ENCODE measurements at regions not wholly inside any gene's neighbourhood (a gene's known extent, or its start where the extent isn't known, plus 50 kb on each side); places are given as distances from the start of the nearest gene placed in this dataset.

GRCh38 chr20:23214903-23215302 lies 128.8 kb upstream of the CD93 start:
- H3K27ac ChIP-seq, result no peak overlapping the region
- ATAC-seq, result no peak
- DNase-seq, result no peak

GRCh38 chr20:23212464-23212995 lies 126.4 kb upstream of the CD93 start:
- no peak overlapping the region for H3K4me3 ChIP-seq
- no peak for ATAC-seq

More at GRCh38 chr20:23214903-23215302, 128.8 kb upstream of the CD93 start:
- no peak overlapping the region for H3K4me3 ChIP-seq
- 77 to 88% methylated on average over 5 of the region's 5 CpGs for WGBS, 2 donors
- no peaks in the 10 kb centered on the region for H3K9me3 ChIP-seq
- TF ChIP-seq CTCF (IDR thresholded peaks at IDR 0.05) (no peak), POLR2A (IDR thresholded peaks at IDR 0.05) (no peak)
- intact Hi-C loops (cut with DNase I), result no loop called here
- H3K27me3 ChIP-seq, result no peaks in the 10 kb centered on the region
- H3K4me1 ChIP-seq, result no peaks in the 10 kb centered on the region
- no peaks in the 10 kb centered on the region for H3K36me3 ChIP-seq (replicated peaks in 1 of 2; ENCODE audit: insufficient read depth in 1 of 2, low read depth in 2 of 2)

GRCh38 chr20:23212011-23212410 lies 125.9 kb upstream of the CD93 start:
- Histone ChIP-seq H3K27me3 (no peaks in the 10 kb centered on the region), H3K9me3 (no peaks in the 10 kb centered on the region), H3K4me1 (no peaks in the 10 kb centered on the region), H3K36me3 (replicated peaks in 1 of 2; ENCODE audit: insufficient read depth in 1 of 2, low read depth in 2 of 2) (no peaks in the 10 kb centered on the region), H3K27ac (no peak overlapping the region), H3K4me3 (no peak overlapping the region)
- TF ChIP-seq POLR2A (IDR thresholded peaks at IDR 0.05) (no peak), CTCF (IDR thresholded peaks at IDR 0.05) (no peak)
- DNase-seq, result no peak
- intact Hi-C loops (cut with DNase I), result no loop called here
- no peak for ATAC-seq

More at GRCh38 chr20:23212464-23212995, 126.4 kb upstream of the CD93 start:
- intact Hi-C loops (cut with DNase I), result no loop called here
- Histone ChIP-seq H3K36me3 (replicated peaks in 1 of 2; ENCODE audit: insufficient read depth in 1 of 2, low read depth in 2 of 2) (no peaks in the 10 kb centered on the region), H3K9me3 (no peaks in the 10 kb centered on the region), H3K27ac (no peak overlapping the region), H3K4me1 (no peaks in the 10 kb centered on the region), H3K27me3 (no peaks in the 10 kb centered on the region)
- no peak for DNase-seq
- no peak for TF ChIP-seq CTCF (IDR thresholded peaks at IDR 0.05)
- 47 to 57% methylated on average over 6 of the region's 6 CpGs for WGBS, 2 donors

- Histone ChIP-seq H3K4me1 (peaks cover 2% of the 10 kb centered on the region), H3K4me3 (no peak overlapping the region), H3K9me3 (no peaks in the 10 kb centered on the region), H3K27me3 (no peaks in the 10 kb centered on the region), H3K27ac (no peak overlapping the region), H3K36me3 (replicated peaks in 1 of 2; ENCODE audit: insufficient read depth in 1 of 2, low read depth in 2 of 2) (no peaks in the 10 kb centered on the region)
- DNase-seq (no peak), ATAC-seq (no peak)
- WGBS, 2 donors, result 83 to 86% methylated on average over 3 of the region's 3 CpGs
- intact Hi-C loops (cut with DNase I), result no loop called here
- TF ChIP-seq CTCF (IDR thresholded peaks at IDR 0.05) (no peak), POLR2A (IDR thresholded peaks at IDR 0.05) (no peak)
Observed at GRCh38 chr20:23211164-23211563, 125.0 kb upstream of the CD93 start.

GRCh38 chr20:23207826-23208540 lies 121.9 kb upstream of the CD93 start:
- WGBS, 2 donors, result 90 to 100% methylated on average over 1 of the region's 1 CpG
- ATAC-seq, result no peak
- no peaks in the 10 kb centered on the region for H3K27me3 ChIP-seq

More at GRCh38 chr20:23207826-23208540, 121.9 kb upstream of the CD93 start:
- no peak for DNase-seq
- peaks cover 12% of the 10 kb centered on the region for H3K4me1 ChIP-seq
- H3K4me3 ChIP-seq, result no peak overlapping the region
- no peaks in the 10 kb centered on the region for H3K9me3 ChIP-seq
- TF ChIP-seq POLR2A (IDR thresholded peaks at IDR 0.05) (no peak), CTCF (IDR thresholded peaks at IDR 0.05) (no peak)
- no peaks in the 10 kb centered on the region for H3K36me3 ChIP-seq (replicated peaks in 1 of 2; ENCODE audit: insufficient read depth in 1 of 2, low read depth in 2 of 2)
- no peak overlapping the region for H3K27ac ChIP-seq
- intact Hi-C loops (cut with DNase I), result no loop called here
